WERI-Rb-1 (cell line): ENCODE measurements at regions not wholly inside any gene's neighbourhood (a gene's known extent, or its start where the extent isn't known, plus 50 kb on each side); places are given as distances from the start of the nearest gene placed in this dataset.

Source experiments
- DNase-seq: peaks from one replicate; pipeline ENCODE4 v3.0.0-alpha.2; 2020
- H3K27ac ChIP-seq: fragments of 250-450 bp; sonication (Bioruptor Pico); 2 replicates; pipeline ENCODE4 v1.5.1; 2020; ENCODE audit warnings: mild to moderate bottlenecking, moderate library complexity
- H3K27me3 ChIP-seq: fragments of 250-450 bp; sonication (Bioruptor Pico); 2 replicates; pipeline ENCODE4 v1.5.1; 2021; ENCODE audit warnings: mild to moderate bottlenecking, low read depth, moderate library complexity; ENCODE audit not compliant: insufficient read depth, severe bottlenecking
- H3K36me3 ChIP-seq: fragments of 250-450 bp; sonication (Bioruptor Pico); 2 replicates; pipeline ENCODE4 v1.5.1; 2020; ENCODE audit warnings: mild to moderate bottlenecking, moderate library complexity
- H3K4me3 ChIP-seq: 2 replicates; pipeline ENCODE4 v1.5.1; 2011; ENCODE audit warnings: low read depth, mild to moderate bottlenecking, control low read depth, low read length
- H3K9me3 ChIP-seq: fragments of 250-450 bp; sonication (Bioruptor Pico); 2 replicates; pipeline ENCODE4 v1.5.1; 2021; ENCODE audit warnings: mild to moderate bottlenecking, moderate library complexity; ENCODE audit not compliant: severe bottlenecking
- TF ChIP-seq, protein P1 (sequence below): IDR thresholded peaks from 2 replicates; pipeline ENCODE4 v1.5.1; 2011; ENCODE audit warnings: low read depth, mild to moderate bottlenecking, control low read depth, inconsistent platforms, low read length

DNA sequence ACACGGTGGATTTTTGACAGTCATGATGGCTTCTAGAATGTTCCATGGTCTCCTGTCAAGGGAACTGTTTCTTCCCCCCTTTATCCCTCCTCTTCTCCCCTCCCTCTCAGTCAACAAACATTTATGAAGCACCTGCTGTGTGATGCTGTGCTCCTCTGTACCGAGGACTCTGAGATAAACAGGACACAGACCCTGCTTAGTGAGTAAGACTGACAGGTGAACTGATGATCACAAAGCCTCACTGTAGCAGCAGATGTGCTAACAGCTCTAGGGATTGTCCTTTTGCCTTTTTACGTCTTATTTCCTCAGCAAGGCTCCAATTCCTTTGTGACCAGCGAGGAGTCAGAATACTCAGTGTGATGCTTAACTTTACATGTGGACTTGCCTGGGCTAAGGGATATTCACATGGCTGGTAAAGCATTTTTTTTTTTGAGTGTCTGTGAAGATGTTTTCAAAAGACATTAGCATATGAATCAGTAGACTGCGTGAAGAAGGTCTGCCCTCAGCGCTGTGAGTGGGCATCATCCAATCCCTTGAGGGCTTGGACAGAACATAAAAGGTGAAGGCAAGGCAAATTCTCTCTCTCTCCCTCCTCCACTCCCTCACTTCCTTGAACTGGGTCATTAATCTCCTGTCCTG lies 170.1 kb downstream of the ADRA2A start:
- no peak for DNase-seq
- no peaks in the 10 kb centered on the region for H3K27me3 ChIP-seq
- no peak overlapping the region for H3K4me3 ChIP-seq
- TF ChIP-seq, protein P1, sequence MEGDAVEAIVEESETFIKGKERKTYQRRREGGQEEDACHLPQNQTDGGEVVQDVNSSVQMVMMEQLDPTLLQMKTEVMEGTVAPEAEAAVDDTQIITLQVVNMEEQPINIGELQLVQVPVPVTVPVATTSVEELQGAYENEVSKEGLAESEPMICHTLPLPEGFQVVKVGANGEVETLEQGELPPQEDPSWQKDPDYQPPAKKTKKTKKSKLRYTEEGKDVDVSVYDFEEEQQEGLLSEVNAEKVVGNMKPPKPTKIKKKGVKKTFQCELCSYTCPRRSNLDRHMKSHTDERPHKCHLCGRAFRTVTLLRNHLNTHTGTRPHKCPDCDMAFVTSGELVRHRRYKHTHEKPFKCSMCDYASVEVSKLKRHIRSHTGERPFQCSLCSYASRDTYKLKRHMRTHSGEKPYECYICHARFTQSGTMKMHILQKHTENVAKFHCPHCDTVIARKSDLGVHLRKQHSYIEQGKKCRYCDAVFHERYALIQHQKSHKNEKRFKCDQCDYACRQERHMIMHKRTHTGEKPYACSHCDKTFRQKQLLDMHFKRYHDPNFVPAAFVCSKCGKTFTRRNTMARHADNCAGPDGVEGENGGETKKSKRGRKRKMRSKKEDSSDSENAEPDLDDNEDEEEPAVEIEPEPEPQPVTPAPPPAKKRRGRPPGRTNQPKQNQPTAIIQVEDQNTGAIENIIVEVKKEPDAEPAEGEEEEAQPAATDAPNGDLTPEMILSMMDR = no peak
- H3K9me3 ChIP-seq = no peaks in the 10 kb centered on the region
- no peak overlapping the region for H3K27ac ChIP-seq
- no peaks in the 10 kb centered on the region for H3K36me3 ChIP-seq

DNA sequence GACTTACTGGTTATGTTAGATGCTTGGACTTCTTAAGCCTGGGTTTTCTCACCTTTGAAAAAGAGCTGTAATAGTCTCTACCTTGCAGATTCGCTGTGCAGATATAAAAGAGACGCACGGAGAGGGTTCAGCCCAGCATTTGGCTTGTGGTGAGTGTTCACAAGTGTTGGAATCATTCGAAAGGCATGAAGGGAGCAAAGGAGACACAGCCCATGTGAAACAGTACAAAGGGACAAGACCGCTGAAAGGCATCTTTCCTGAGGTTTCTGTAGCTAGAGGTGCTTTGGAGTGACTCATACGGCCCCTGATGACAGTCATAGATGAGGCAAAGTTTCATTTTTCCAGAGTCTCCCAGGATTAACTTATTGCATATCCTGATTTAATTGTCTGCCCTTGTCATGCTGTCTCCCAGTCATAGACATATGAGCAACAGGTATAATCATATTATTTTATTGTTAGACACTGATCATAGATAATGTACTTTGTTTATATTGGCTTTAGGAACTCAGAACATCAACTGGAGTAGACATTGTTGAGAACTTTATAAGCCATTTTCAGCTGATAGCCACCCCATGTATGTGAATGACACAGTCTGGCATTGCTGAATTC lies 171.1 kb downstream of the ADRA2A start:
- TF ChIP-seq, protein P1 = no peak
- H3K4me3 ChIP-seq = no peak overlapping the region
- no peaks in the 10 kb centered on the region for H3K9me3 ChIP-seq
- no peak overlapping the region for H3K27ac ChIP-seq
- no peaks in the 10 kb centered on the region for H3K36me3 ChIP-seq
- no peaks in the 10 kb centered on the region for H3K27me3 ChIP-seq
- no peak for DNase-seq

DNA sequence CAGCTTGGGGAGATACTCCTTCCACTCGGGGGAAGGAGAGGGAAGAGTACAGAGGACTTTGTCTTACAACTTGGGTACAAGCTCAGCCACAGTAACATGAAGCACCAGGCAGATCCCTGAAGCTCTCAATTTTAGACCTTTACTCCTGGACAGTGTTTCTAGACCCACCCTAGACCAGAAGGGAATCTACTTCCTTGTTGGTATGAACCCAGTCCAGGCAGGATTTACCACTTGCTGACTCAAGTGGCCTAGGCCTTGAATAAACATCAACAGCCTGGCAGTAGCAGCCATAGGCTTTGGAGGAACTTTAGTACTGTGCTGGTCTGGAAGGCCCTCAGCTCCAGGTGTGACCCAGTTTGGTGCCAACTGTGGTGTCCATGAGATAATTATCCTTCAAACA lies 173.1 kb downstream of the ADRA2A start:
- H3K27me3 ChIP-seq = no peaks in the 10 kb centered on the region
- no peaks in the 10 kb centered on the region for H3K9me3 ChIP-seq
- TF ChIP-seq, protein P1 = no peak
- H3K4me3 ChIP-seq = no peak overlapping the region
- no peak for DNase-seq
- H3K27ac ChIP-seq = no peak overlapping the region
- no peaks in the 10 kb centered on the region for H3K36me3 ChIP-seq

DNA sequence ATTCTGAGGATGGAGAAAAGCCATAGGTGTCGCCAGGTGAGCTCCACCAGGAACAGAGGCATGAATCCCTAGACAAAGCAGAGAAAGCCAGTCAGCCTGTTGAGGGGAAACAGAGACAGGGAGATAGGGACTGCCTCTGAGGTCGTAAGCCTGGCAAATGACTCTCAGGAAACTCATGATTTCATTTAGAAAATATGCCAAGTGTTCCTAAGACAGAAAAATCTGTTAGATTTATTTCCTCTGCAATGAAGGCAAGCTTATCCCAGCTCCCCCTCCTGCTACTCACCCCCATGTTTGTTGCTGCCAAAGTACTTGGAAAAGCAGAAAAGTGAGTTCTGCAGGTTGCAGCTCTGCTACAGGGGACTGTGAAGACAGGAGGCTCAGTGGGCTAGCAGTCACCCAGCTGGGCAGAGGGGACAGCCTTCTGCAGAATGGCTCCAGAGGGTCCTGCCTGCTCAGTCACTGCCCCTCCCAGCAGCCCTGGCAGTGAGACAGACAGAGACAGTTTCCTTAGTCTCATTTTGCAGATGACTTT lies 184.3 kb downstream of the ADRA2A start:
- no peaks in the 10 kb centered on the region for H3K9me3 ChIP-seq
- no peak overlapping the region for H3K27ac ChIP-seq
- TF ChIP-seq, protein P1 = no peak
- H3K36me3 ChIP-seq = no peaks in the 10 kb centered on the region
- H3K4me3 ChIP-seq = no peak overlapping the region
- no peaks in the 10 kb centered on the region for H3K27me3 ChIP-seq
- no peak for DNase-seq

DNA sequence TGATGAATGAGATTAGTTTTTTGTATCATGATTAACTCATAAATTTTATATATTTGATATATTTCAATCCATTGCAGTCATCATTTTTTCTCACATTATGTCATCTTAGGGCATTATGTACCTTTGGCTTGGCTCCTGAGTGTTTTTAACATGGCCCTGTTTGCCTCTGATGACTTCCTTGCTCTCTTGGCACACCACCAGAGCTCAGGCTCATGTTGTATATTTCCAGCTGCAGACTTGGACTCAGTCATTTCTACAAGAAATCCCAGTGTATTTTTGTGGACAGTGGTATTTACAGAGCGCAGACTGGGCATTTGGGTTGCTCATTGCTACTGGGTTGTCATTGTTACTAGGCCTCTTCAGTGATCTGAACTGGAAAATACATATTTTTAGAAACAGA lies 188.5 kb downstream of the ADRA2A start:
- no peak for DNase-seq
- H3K36me3 ChIP-seq = no peaks in the 10 kb centered on the region

More for the DNA sequence above, 188.5 kb downstream of the ADRA2A start:
- Histone ChIP-seq H3K9me3 (no peaks in the 10 kb centered on the region), H3K4me3 (no peak overlapping the region), H3K27me3 (no peaks in the 10 kb centered on the region), H3K27ac (no peak overlapping the region)
- TF ChIP-seq, protein P1 = no peak
